H1 (cell line): ENCODE measurements at regions not wholly inside any gene's neighbourhood (a gene's known extent, or its start where the extent isn't known, plus 50 kb on each side); places are given as distances from the start of the nearest gene placed in this dataset.

Experiments used
- HDAC2 ChIP-seq, 2 experiments: fragments of 300-600 bp in 1 of 2; sonication (generic) in 1 of 2; IDR thresholded peaks; 2 replicates each; pipeline ENCODE4 v1.6.1; 2011 to 2012; ENCODE audit warnings: low read depth in 2 of 2, low read length in 2 of 2, mild to moderate bottlenecking in 2 of 2, moderate library complexity in 2 of 2, borderline replicate concordance in 1 of 2, inconsistent platforms in 1 of 2

- TF ChIP-seq HDAC2 (IDR thresholded peaks at IDR 0.05; ENCODE audit: borderline replicate concordance in 1 of 2, low read depth in 2 of 2, low read length in 2 of 2): no peak
Observed at GRCh38 chr3:102054543-102055080, 205.3 kb downstream of the NFKBIZ start (continued).
